Hepatocyte (in vitro differentiated cells): ENCODE measurements at regions not wholly inside any gene's neighbourhood (a gene's known extent, or its start where the extent isn't known, plus 50 kb on each side); places are given as distances from the start of the nearest gene placed in this dataset.

Experiments
- CTCF ChIP-seq: fragments of 200-600 bp; sonication (generic); IDR thresholded peaks from 2 replicates; pipeline ENCODE4 v1.5.1; 2016; ENCODE audit warnings: antibody characterized with exemption, mild to moderate bottlenecking; ENCODE audit not compliant: poor library complexity
- EZH2 ChIP-seq: fragments of 200-600 bp; sonication (generic); IDR thresholded peaks from 2 replicates; pipeline ENCODE4 v1.6.1; 2016; ENCODE audit warnings: antibody characterized with exemption, mild to moderate bottlenecking, borderline replicate concordance
- EZH2phosphoT487 ChIP-seq: fragments of 200-600 bp; sonication (generic); IDR thresholded peaks from one replicate; pipeline ENCODE4 v1.6.1; 2018; ENCODE audit warnings: antibody characterized with exemption, mild to moderate bottlenecking, low read depth, moderate library complexity; ENCODE audit not compliant: unreplicated experiment, severe bottlenecking

GRCh38 chr11:37406651-37407050 lies 808.6 kb upstream of the RAG2 start:
- TF ChIP-seq CTCF (no peak), EZH2 (no peak), EZH2phosphoT487 (no peak)
